HL-60 (cell line): ENCODE measurements at regions not wholly inside any gene's neighbourhood (a gene's known extent, or its start where the extent isn't known, plus 50 kb on each side); places are given as distances from the start of the nearest gene placed in this dataset.

Experiments
- DNase-seq, 2 experiments: peaks; one replicate each; pipeline ENCODE4 v3.0.0-alpha.2; 2010 to 2020; ENCODE audit warnings: low read depth in 1 of 2, low spot score in 1 of 2
- H3K27ac ChIP-seq: fragments of 250-450 bp; sonication (Bioruptor Pico); replicated peaks from 2 replicates; pipeline ENCODE4 v1.5.1; 2020; ENCODE audit warnings: mild to moderate bottlenecking, moderate library complexity
- H3K27me3 ChIP-seq: fragments of 250-450 bp; sonication (Bioruptor Pico); 2 replicates; pipeline ENCODE4 v1.5.1; 2021; ENCODE audit warnings: mild to moderate bottlenecking, moderate library complexity; ENCODE audit not compliant: insufficient read depth, poor library complexity, severe bottlenecking
- H3K4me3 ChIP-seq: replicated peaks from 2 replicates; pipeline ENCODE4 v1.5.1; 2011; ENCODE audit warnings: mild to moderate bottlenecking, control low read depth, low read length; ENCODE audit not compliant: insufficient read depth
- GABPA ChIP-seq: IDR thresholded peaks from 2 replicates; pipeline ENCODE4 v1.6.1; 2012; ENCODE audit warnings: low read depth
- POLR2AphosphoS5 ChIP-seq: IDR thresholded peaks from 2 replicates; pipeline ENCODE4 v1.6.1; 2012; ENCODE audit warnings: low read depth
- SPI1 ChIP-seq: IDR thresholded peaks from 2 replicates; pipeline ENCODE4 v1.6.1; 2012; ENCODE audit warnings: low read depth, mild to moderate bottlenecking, borderline replicate concordance
- TF ChIP-seq, protein P1 (sequence below): IDR thresholded peaks from 2 replicates; pipeline ENCODE4 v1.6.1; 2012; ENCODE audit warnings: low read depth; ENCODE audit not compliant: insufficient replicate concordance
- TF ChIP-seq, protein P2 (sequence below): IDR thresholded peaks from one replicate; pipeline ENCODE4 v1.5.1; 2011; ENCODE audit warnings: low read length, control low read depth, inconsistent platforms; ENCODE audit not compliant: insufficient read depth

DNA sequence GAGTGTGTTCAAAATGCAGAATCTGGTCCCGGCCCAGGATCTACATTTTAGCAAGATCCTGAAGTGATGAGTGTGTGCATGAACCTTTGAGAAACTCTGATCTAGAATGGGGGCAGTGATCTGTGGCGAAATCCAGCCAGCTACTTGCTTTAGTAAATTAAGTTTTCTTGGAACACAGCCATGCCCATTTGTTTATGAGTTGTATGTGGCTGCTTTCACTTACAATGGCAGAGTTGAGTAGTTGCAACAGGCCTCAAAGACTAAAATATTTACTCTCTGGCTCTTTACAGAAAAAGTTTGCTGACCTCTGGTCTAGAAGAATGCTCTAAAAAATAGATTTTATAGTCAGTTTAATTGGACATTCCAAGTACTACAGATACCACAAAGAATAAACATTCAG is 588.3 kb downstream of the BNC2 start:
- Histone ChIP-seq H3K27ac (no peak overlapping the region), H3K27me3 (no peaks in the 10 kb centered on the region), H3K4me3 (no peak overlapping the region)
- DNase-seq = no peak
- TF ChIP-seq, protein P1, sequence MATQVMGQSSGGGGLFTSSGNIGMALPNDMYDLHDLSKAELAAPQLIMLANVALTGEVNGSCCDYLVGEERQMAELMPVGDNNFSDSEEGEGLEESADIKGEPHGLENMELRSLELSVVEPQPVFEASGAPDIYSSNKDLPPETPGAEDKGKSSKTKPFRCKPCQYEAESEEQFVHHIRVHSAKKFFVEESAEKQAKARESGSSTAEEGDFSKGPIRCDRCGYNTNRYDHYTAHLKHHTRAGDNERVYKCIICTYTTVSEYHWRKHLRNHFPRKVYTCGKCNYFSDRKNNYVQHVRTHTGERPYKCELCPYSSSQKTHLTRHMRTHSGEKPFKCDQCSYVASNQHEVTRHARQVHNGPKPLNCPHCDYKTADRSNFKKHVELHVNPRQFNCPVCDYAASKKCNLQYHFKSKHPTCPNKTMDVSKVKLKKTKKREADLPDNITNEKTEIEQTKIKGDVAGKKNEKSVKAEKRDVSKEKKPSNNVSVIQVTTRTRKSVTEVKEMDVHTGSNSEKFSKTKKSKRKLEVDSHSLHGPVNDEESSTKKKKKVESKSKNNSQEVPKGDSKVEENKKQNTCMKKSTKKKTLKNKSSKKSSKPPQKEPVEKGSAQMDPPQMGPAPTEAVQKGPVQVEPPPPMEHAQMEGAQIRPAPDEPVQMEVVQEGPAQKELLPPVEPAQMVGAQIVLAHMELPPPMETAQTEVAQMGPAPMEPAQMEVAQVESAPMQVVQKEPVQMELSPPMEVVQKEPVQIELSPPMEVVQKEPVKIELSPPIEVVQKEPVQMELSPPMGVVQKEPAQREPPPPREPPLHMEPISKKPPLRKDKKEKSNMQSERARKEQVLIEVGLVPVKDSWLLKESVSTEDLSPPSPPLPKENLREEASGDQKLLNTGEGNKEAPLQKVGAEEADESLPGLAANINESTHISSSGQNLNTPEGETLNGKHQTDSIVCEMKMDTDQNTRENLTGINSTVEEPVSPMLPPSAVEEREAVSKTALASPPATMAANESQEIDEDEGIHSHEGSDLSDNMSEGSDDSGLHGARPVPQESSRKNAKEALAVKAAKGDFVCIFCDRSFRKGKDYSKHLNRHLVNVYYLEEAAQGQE = no peak
- no peak for TF ChIP-seq SPI1
- TF ChIP-seq, protein P2, sequence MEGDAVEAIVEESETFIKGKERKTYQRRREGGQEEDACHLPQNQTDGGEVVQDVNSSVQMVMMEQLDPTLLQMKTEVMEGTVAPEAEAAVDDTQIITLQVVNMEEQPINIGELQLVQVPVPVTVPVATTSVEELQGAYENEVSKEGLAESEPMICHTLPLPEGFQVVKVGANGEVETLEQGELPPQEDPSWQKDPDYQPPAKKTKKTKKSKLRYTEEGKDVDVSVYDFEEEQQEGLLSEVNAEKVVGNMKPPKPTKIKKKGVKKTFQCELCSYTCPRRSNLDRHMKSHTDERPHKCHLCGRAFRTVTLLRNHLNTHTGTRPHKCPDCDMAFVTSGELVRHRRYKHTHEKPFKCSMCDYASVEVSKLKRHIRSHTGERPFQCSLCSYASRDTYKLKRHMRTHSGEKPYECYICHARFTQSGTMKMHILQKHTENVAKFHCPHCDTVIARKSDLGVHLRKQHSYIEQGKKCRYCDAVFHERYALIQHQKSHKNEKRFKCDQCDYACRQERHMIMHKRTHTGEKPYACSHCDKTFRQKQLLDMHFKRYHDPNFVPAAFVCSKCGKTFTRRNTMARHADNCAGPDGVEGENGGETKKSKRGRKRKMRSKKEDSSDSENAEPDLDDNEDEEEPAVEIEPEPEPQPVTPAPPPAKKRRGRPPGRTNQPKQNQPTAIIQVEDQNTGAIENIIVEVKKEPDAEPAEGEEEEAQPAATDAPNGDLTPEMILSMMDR = no peak
- TF ChIP-seq POLR2AphosphoS5 = no peak
- no peak for TF ChIP-seq GABPA

DNA sequence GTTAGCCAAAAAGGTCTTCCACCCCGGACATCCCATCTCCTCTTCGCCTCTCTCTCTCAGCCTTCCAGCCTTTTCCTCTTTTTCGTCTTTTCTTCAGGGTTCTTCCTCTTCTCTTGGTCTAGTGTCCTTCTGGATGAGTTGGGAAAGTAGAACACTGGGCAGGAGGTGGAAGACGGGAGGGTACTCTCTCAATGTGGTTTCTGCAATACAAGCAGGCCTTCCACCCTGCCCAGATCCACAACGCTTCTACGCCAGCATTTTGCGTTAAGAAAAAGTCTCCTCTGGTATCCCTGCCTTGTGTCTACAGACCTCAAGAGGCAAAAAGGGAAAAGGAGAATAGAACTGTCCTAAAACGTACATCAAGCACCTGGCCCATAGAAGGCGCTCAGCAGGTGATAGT is 587.8 kb downstream of the BNC2 start:
- TF ChIP-seq, protein P2 = no peak
- TF ChIP-seq, protein P1 = no peak
- TF ChIP-seq POLR2AphosphoS5 = no peak
- DNase-seq = no peak
- no peak overlapping the region for H3K27ac ChIP-seq
- H3K4me3 ChIP-seq = no peak overlapping the region
- H3K27me3 ChIP-seq = no peaks in the 10 kb centered on the region

DNA sequence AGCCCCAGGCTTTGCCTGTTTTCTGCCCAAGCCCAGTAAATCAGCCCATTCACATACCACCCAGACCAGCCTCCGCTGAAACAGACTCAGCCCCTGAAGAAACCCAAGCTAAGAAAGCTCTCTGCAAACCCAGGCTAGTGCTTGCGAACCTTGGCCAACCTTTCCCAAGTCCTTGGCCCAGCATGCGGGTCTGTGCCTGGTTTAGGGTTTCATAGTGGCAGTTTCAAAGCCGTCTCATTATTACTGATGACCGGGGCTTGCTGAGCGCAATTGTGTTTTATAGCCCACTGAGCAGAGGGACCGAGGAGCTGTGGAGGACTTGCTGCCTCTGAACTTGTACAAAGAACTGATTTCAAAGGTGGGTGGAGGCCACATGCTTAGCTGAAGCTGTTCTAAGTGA is 584.3 kb downstream of the BNC2 start:
- Histone ChIP-seq H3K27me3 (no peaks in the 10 kb centered on the region), H3K27ac (no peak overlapping the region), H3K4me3 (no peak overlapping the region)
- no peak for DNase-seq
- TF ChIP-seq SPI1 (no peak), POLR2AphosphoS5 (no peak), GABPA (no peak)
- TF ChIP-seq, protein P1 = no peak
- TF ChIP-seq, protein P2 = no peak
